DOHH2 (cell line): ENCODE measurements at regions not wholly inside any gene's neighbourhood (a gene's known extent, or its start where the extent isn't known, plus 50 kb on each side); places are given as distances from the start of the nearest gene placed in this dataset.

ENCODE experiments used
- EZH2phosphoT487 ChIP-seq: fragments of 200-600 bp; sonication (generic); IDR thresholded peaks from 2 replicates; pipeline ENCODE4 v1.6.1; 2017; ENCODE audit warnings: borderline replicate concordance, mild to moderate bottlenecking, antibody characterized with exemption, low read length, moderate library complexity, mixed read lengths
- TF ChIP-seq, protein P1 (sequence below): fragments of 200-600 bp; sonication (generic); IDR thresholded peaks from one replicate; pipeline ENCODE4 v1.5.1; 2014; ENCODE audit warnings: antibody characterized with exemption, mild to moderate bottlenecking, low read depth, low read length; ENCODE audit not compliant: poor library complexity, severe bottlenecking

DNA sequence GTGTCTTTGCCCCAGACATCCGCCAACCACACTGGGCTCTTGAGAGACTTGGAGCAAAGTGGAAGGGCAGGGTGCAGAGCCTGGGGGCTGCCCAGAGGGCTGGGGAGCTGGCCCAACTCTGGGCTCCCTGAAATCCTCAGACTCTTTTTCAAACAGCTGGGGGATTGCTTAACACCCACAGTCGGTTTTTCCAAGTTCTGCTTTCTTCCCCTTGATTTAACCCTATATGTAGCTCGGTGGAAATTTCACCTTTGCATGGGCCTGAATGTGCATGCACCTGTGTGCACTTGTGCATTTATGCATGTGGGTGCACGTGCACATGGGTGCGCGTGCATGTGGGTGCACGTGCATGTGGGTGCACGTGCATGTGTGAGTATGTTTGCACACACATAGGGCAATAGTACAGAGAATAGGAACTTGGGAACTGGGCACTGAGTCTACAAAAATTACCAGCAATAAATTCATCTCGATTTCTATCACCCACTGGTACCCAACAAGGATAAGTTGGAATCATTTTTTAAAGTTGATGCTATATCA lies 52.3 kb upstream of the RFLNA start:
- TF ChIP-seq, protein P1, sequence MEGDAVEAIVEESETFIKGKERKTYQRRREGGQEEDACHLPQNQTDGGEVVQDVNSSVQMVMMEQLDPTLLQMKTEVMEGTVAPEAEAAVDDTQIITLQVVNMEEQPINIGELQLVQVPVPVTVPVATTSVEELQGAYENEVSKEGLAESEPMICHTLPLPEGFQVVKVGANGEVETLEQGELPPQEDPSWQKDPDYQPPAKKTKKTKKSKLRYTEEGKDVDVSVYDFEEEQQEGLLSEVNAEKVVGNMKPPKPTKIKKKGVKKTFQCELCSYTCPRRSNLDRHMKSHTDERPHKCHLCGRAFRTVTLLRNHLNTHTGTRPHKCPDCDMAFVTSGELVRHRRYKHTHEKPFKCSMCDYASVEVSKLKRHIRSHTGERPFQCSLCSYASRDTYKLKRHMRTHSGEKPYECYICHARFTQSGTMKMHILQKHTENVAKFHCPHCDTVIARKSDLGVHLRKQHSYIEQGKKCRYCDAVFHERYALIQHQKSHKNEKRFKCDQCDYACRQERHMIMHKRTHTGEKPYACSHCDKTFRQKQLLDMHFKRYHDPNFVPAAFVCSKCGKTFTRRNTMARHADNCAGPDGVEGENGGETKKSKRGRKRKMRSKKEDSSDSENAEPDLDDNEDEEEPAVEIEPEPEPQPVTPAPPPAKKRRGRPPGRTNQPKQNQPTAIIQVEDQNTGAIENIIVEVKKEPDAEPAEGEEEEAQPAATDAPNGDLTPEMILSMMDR, result no peak
- TF ChIP-seq EZH2phosphoT487, result no peak
